ENCODE measurements at regions not wholly inside any gene's neighbourhood (a gene's known extent, or its start where the extent isn't known, plus 50 kb on each side); places are given as distances from the start of the nearest gene placed in this dataset.

- TF ChIP-seq CTCF (IDR thresholded peaks at IDR 0.05; ENCODE audit: low read depth, low read length) = no peak
- DNase-seq (ENCODE audit: low read depth, low spot score) = peak; percentile 96
- H3K4me3 ChIP-seq (ENCODE audit: low read depth, low read length) = no peak overlapping the region
- in situ Hi-C loops (cut with HindIII; ENCODE audit: low sequenced_read_pairs) = no loop called here
Measured at GRCh38 chr3:55329849-55330248, 157.3 kb downstream of the WNT5A start.

GRCh38 chr3:55327131-55327920 is 159.8 kb downstream of the WNT5A start:
- no peak overlapping the region for H3K4me3 ChIP-seq (ENCODE audit: low read depth, low read length)
- in situ Hi-C loops (cut with HindIII; ENCODE audit: low sequenced_read_pairs) = no loop called here
- no peak for TF ChIP-seq CTCF (IDR thresholded peaks at IDR 0.05; ENCODE audit: low read depth, low read length)
- DNase-seq (ENCODE audit: low read depth, low spot score) = peak; percentile 61

- no peak overlapping the region for H3K4me3 ChIP-seq (ENCODE audit: low read depth, low read length)
- in situ Hi-C loops (cut with HindIII; ENCODE audit: low sequenced_read_pairs) = no loop called here
- DNase-seq (ENCODE audit: low read depth, low spot score) = no peak
- no peak for TF ChIP-seq CTCF (IDR thresholded peaks at IDR 0.05; ENCODE audit: low read depth, low read length)
Measured at GRCh38 chr3:55322638-55323037, 164.5 kb downstream of the WNT5A start.

- in situ Hi-C loops (cut with HindIII; ENCODE audit: low sequenced_read_pairs) = no loop called here
- TF ChIP-seq CTCF (IDR thresholded peaks at IDR 0.05; ENCODE audit: low read depth, low read length) = no peak
- DNase-seq (ENCODE audit: low read depth, low spot score) = no peak
- no peak overlapping the region for H3K4me3 ChIP-seq (ENCODE audit: low read depth, low read length)
Measured at GRCh38 chr3:55320928-55321327, 166.2 kb downstream of the WNT5A start.

GRCh38 chr3:55315396-55315795 is 171.7 kb downstream of the WNT5A start:
- no peak overlapping the region for H3K4me3 ChIP-seq (ENCODE audit: low read depth, low read length)
- TF ChIP-seq CTCF (IDR thresholded peaks at IDR 0.05; ENCODE audit: low read depth, low read length) = no peak
- in situ Hi-C loops (cut with HindIII; ENCODE audit: low sequenced_read_pairs) = no loop called here
- DNase-seq (ENCODE audit: low read depth, low spot score) = no peak

GRCh38 chr3:55313666-55314065 is 173.4 kb downstream of the WNT5A start:
- no peak for TF ChIP-seq CTCF (IDR thresholded peaks at IDR 0.05; ENCODE audit: low read depth, low read length)
- in situ Hi-C loops (cut with HindIII; ENCODE audit: low sequenced_read_pairs) = no loop called here
- DNase-seq (ENCODE audit: low read depth, low spot score) = no peak
- H3K4me3 ChIP-seq (ENCODE audit: low read depth, low read length) = no peak overlapping the region
